ENCODE measurements at regions not wholly inside any gene's neighbourhood (a gene's known extent, or its start where the extent isn't known, plus 50 kb on each side); places are given as distances from the start of the nearest gene placed in this dataset.

GRCh38 chr7:17158261-17158660 lies 140.2 kb upstream of the AHR start:
- no peak for TF ChIP-seq CTCF (IDR thresholded peaks at IDR 0.05)
- TF ChIP-seq POLR2A (IDR thresholded peaks at IDR 0.05), result no peak
- TF ChIP-seq EP300 (IDR thresholded peaks at IDR 0.05), result no peak

Data from tibial nerve (tissue), 4 donors.